ENCODE measurements at regions not wholly inside any gene's neighbourhood (a gene's known extent, or its start where the extent isn't known, plus 50 kb on each side); places are given as distances from the start of the nearest gene placed in this dataset.

DNA sequence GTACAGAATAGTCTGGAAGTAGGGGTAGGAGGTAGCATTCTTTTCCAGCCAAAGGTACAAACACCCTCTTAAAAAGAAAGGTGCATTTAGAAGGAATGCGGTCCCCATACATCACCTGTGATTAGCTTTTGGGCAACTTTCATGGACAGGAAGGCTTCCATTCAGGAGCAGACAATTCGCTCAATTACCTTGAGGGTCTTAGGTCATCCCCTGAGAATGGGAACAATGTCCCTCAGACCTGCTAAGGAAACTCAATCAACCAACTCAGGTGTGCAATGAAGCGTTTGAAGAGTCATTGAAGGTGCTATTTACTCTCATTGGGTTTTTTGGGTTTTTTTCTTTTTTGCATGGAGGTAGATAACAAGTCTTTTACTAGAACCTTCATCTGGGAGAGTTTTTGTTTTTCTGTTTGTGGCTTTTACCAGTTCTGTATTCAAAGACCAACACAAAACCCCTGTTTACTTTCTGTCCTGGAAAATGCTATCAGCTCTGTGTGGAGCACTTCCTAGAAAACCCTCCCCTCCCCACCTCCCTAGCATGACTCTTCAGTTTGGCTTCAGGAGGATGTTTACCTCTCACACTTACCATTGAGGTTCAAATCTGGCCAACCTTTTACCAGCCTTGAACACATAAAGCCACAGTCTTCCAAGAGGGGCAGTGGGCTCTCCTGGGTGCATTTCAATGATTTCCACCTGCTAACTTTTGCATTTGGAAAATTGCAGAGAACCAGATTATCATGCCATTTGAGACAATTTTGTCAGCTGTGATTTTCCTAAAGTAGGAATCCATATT lies 271.2 kb upstream of the PRDM1 start:
- intact Hi-C loops (cut with DNase I; ENCODE audit: low total_unique reads) (no loop called here), in situ Hi-C loops (cut with MboI; ENCODE audit: low sequenced_read_pairs in 4 of 4) (no loop called here)
- H3K27ac ChIP-seq = no peak overlapping the region
- DNase-seq (no peak), ATAC-seq (no peak)
- no peak overlapping the region for H3K4me3 ChIP-seq
- H3K27me3 ChIP-seq = no peaks in the 10 kb centered on the region
- no peaks in the 10 kb centered on the region for H3K36me3 ChIP-seq
- H3K9me3 ChIP-seq = no peaks in the 10 kb centered on the region
- peaks cover 16 to 21% of the 10 kb centered on the region in 2 donors for H3K4me1 ChIP-seq
- TF ChIP-seq POLR2A (IDR thresholded peaks at IDR 0.05) (no peak), CTCF (IDR thresholded peaks at IDR 0.05 in 4 of 5, conservative IDR thresholded peaks at IDR 0.05 in 1 of 5) (no peak)

- in situ Hi-C loops (cut with MboI; ENCODE audit: low sequenced_read_pairs in 4 of 4) = no loop called here
- DNase-seq = no peak
- no peaks in the 10 kb centered on the region for H3K9me3 ChIP-seq
- no peak overlapping the region for H3K4me3 ChIP-seq
- ATAC-seq = peak; percentile 11 to 54
- peak overlapping the region in 2 of 4 donors; percentile 27 to 58 for H3K27ac ChIP-seq
- no peak for TF ChIP-seq POLR2A (IDR thresholded peaks at IDR 0.05)
- no peak for TF ChIP-seq CTCF (IDR thresholded peaks at IDR 0.05 in 4 of 5, conservative IDR thresholded peaks at IDR 0.05 in 1 of 5)
- intact Hi-C loops (cut with DNase I; ENCODE audit: low total_unique reads) = no loop called here
- peaks cover 17 to 20% of the 10 kb centered on the region in 2 donors for H3K4me1 ChIP-seq
- no peaks in the 10 kb centered on the region for H3K27me3 ChIP-seq
- no peaks in the 10 kb centered on the region for H3K36me3 ChIP-seq
These were observed 275.1 kb upstream of the PRDM1 start for GRCh38 chr6:105810922-105811482.

DNA sequence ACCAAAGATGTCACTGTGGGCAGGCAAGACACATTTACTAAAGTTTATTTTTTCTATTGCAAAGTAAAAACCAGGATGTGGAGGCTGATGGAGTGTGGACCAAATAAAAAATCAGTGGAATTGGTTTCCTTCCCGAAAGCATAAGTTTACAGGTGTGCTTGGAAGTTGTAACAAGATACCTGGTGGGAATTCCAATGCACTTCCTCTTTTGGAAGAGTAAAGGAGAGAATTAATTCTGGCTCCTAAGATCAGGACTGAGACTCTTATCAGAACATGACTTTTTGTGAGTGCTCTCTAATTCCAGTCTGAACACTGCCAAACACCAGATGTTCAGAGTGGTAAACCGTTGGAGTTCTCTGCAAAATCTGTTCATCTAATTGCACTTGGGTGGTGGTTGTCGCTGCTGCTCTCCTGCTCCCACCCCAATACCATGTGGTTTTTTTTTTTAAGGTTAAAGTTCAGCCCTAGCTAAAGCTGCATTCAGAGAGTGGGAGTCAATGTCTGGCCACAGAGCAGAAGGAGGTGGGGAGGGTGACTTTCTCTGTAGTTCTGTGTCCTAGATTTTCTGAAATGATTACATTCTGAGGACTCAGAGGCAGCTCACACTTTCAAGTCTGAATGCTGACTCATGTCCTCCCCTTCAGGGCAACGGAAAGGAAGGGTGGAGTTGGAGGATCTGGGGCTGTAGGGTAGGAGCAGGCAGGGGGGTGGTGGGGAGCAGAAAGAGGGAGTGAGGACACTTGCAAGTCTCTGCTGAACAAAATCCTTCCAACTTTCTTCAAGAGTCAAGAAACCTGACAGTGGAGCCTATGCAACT lies 275.8 kb upstream of the PRDM1 start:
- Histone ChIP-seq H3K36me3 (no peaks in the 10 kb centered on the region), H3K27ac (peak overlapping the region in 2 of 4 donors; percentile 27 to 58), H3K4me3 (no peak overlapping the region), H3K9me3 (no peaks in the 10 kb centered on the region), H3K27me3 (no peaks in the 10 kb centered on the region), H3K4me1 (peaks cover 17 to 20% of the 10 kb centered on the region in 2 donors)
- peak; percentile 37 to 43 for DNase-seq
- in situ Hi-C loops (cut with MboI; ENCODE audit: low sequenced_read_pairs in 4 of 4) (no loop called here), intact Hi-C loops (cut with DNase I; ENCODE audit: low total_unique reads) (no loop called here)
- no peak for TF ChIP-seq CTCF (IDR thresholded peaks at IDR 0.05 in 4 of 5, conservative IDR thresholded peaks at IDR 0.05 in 1 of 5)
- no peak for TF ChIP-seq POLR2A (IDR thresholded peaks at IDR 0.05)
- ATAC-seq = peak; percentile 45 to 62

- no peak overlapping the region for H3K27ac ChIP-seq
- H3K4me3 ChIP-seq = no peak overlapping the region
- no peak for DNase-seq
- intact Hi-C loops (cut with DNase I; ENCODE audit: low total_unique reads) = no loop called here
- no peak for TF ChIP-seq CTCF (IDR thresholded peaks at IDR 0.05 in 4 of 5, conservative IDR thresholded peaks at IDR 0.05 in 1 of 5)
- no peak for TF ChIP-seq POLR2A (IDR thresholded peaks at IDR 0.05)
- in situ Hi-C loops (cut with MboI; ENCODE audit: low sequenced_read_pairs in 4 of 4) = no loop called here
- H3K4me1 ChIP-seq = peaks cover 20 to 21% of the 10 kb centered on the region in 2 donors
- H3K36me3 ChIP-seq = no peaks in the 10 kb centered on the region
- ATAC-seq = no peak
- H3K9me3 ChIP-seq = no peaks in the 10 kb centered on the region
- no peaks in the 10 kb centered on the region for H3K27me3 ChIP-seq
These were observed 277.6 kb upstream of the PRDM1 start for GRCh38 chr6:105808571-105808970.

Measured in gastrocnemius medialis (tissue), 4 donors.